B cell (primary cell): ENCODE measurements at regions not wholly inside any gene's neighbourhood (a gene's known extent, or its start where the extent isn't known, plus 50 kb on each side); places are given as distances from the start of the nearest gene placed in this dataset.

ENCODE experiments used
- ATAC-seq: fragments of 200-7000 bp; cut with Tn5 transposase; one replicate; pipeline ENCODE4 v1.10.0; 2021; ENCODE audit warnings: low read depth, mild to moderate bottlenecking, moderate number of reproducible peaks, moderate library complexity
- CTCF ChIA-PET: fragments of 350-600 bp; sonication (Branson Sonifier 250); formaldehyde crosslinking; loops from one replicate; lab custom pipeline; 2021; ENCODE audit warnings: antibody characterized with exemption, inconsistent platforms; lab: Charles Lee
- POLR2A ChIA-PET: fragments of 350-600 bp; sonication (Branson Sonifier 250); formaldehyde crosslinking; loops from one replicate; lab custom pipeline; 2021; ENCODE audit warnings: antibody characterized with exemption; lab: Charles Lee
- DNase-seq: peaks from one replicate; pipeline ENCODE4 v3.0.0; 2013
- H2AFZ ChIP-seq: 2 replicates; pipeline ENCODE4 v1.6.1; 2012; ENCODE audit warnings: mild to moderate bottlenecking, low read depth, low read length; ENCODE audit not compliant: insufficient read depth, poor library complexity, severe bottlenecking
- H3K27ac ChIP-seq, 2 donors: 1 replicate in 1 of 2; 2 replicates in 1 of 2; pipeline ENCODE4 v1.5.1; 2012 to 2013; ENCODE audit warnings: low read length in 2 of 2, mild to moderate bottlenecking in 2 of 2, moderate library complexity in 1 of 2
- H3K27me3 ChIP-seq, 4 experiments: fragments of 200-600 bp in 1 of 4; sonication (generic) in 1 of 4; replicated peaks in 1 of 4; 1 replicate in 2 of 4; 2 replicates in 2 of 4; pipeline versions ENCODE4 v1.6.1 to v1.7.0; 2013 to 2016; ENCODE audit warnings: low read length in 3 of 4, mild to moderate bottlenecking in 2 of 4, mixed read lengths in 1 of 4, moderate library complexity in 1 of 4; ENCODE audit not compliant: insufficient read depth in 4 of 4, control insufficient read depth in 3 of 4; ENCODE audit errors: control extremely low read depth in 1 of 4
- H3K36me3 ChIP-seq, 2 experiments: replicated peaks in 1 of 2; 1 replicate in 1 of 2; 2 replicates in 1 of 2; pipeline versions ENCODE4 v1.6.1 to v1.7.1; 2013; ENCODE audit warnings: low read length in 1 of 2; ENCODE audit not compliant: insufficient read depth in 2 of 2, control insufficient read depth in 1 of 2; ENCODE audit errors: control extremely low read depth in 1 of 2, extremely low read depth in 1 of 2
- H3K4me1 ChIP-seq, 2 donors: fragments of 200-600 bp in 1 of 2; sonication (generic) in 1 of 2; 1 replicate in 1 of 2; 2 replicates in 1 of 2; pipeline versions ENCODE4 v1.5.1 to v1.6.1; 2013 to 2017; ENCODE audit warnings: low read length in 2 of 2; ENCODE audit not compliant: control insufficient read depth in 2 of 2, insufficient read depth in 2 of 2
- H3K4me2 ChIP-seq: replicated peaks from 2 replicates; pipeline ENCODE3; 2012; ENCODE audit warnings: mild to moderate bottlenecking, low read depth, low read length; ENCODE audit not compliant: poor library complexity, severe bottlenecking
- H3K4me3 ChIP-seq, 5 experiments: fragments of 200-600 bp in 1 of 5; sonication (generic) in 1 of 5; 1 replicate in 3 of 5; 2 replicates in 2 of 5; pipeline versions ENCODE4 v1.5.1 to v1.7.0; 2011 to 2016; ENCODE audit warnings: low read length in 4 of 5, mild to moderate bottlenecking in 4 of 5, low read depth in 2 of 5, control low read depth in 1 of 5, moderate library complexity in 1 of 5; ENCODE audit not compliant: insufficient read depth in 1 of 5; ENCODE audit errors: control extremely low read depth in 1 of 5, extremely low read depth in 1 of 5
- H3K79me2 ChIP-seq: fragments of 200-600 bp; sonication (generic); one replicate; pipeline ENCODE4 v1.6.0; 2016; ENCODE audit warnings: low read length; ENCODE audit not compliant: control insufficient read depth, insufficient read depth
- H3K9ac ChIP-seq: fragments of 200-600 bp; sonication (generic); 2 replicates; pipeline ENCODE4 v1.6.1; 2017; ENCODE audit warnings: mild to moderate bottlenecking, low read length, moderate library complexity
- H3K9me3 ChIP-seq, 3 donors: one replicate each; pipeline versions ENCODE4 v1.6.1 to v1.7.1; 2013; ENCODE audit warnings: low read length in 2 of 3; ENCODE audit not compliant: control insufficient read depth in 2 of 3, insufficient read depth in 1 of 3; ENCODE audit errors: control extremely low read depth in 1 of 3
- H4K20me1 ChIP-seq: 2 replicates; pipeline ENCODE4 v1.6.0; 2012; ENCODE audit warnings: mild to moderate bottlenecking, low read length; ENCODE audit not compliant: insufficient read depth, control insufficient read depth, poor library complexity, severe bottlenecking
- H3K27ac Mint-ChIP-seq: one replicate; pipeline ENCODE4 v1.8.0; 2021; ENCODE audit warnings: mixed read lengths
- H3K27me3 Mint-ChIP-seq: one replicate; pipeline ENCODE4 v1.8.0; 2021; ENCODE audit warnings: mixed read lengths
- H3K4me1 Mint-ChIP-seq: one replicate; pipeline ENCODE4 v1.8.0; 2021; ENCODE audit warnings: mixed read lengths
- H3K4me3 Mint-ChIP-seq: one replicate; pipeline ENCODE4 v1.8.0; 2021; ENCODE audit warnings: mixed read lengths
- H3K9me3 Mint-ChIP-seq: one replicate; pipeline ENCODE4 v1.8.0; 2022; ENCODE audit warnings: mixed read lengths; ENCODE audit not compliant: insufficient read depth
- CTCF ChIP-seq: fragments of 200-600 bp; IDR thresholded peaks from one replicate; pipeline ENCODE4 v1.8.0; 2022; ENCODE audit warnings: antibody characterized with exemption, mild to moderate bottlenecking
- EZH2 ChIP-seq: IDR thresholded peaks from 2 replicates; pipeline ENCODE4 v1.6.1; 2012; ENCODE audit warnings: borderline replicate concordance, low read depth, mild to moderate bottlenecking, moderate library complexity, low read length; ENCODE audit not compliant: insufficient read depth, poor library complexity, severe bottlenecking
- WGBS: methylation state at CpG from one replicate; pipeline ENCODE4 v1.1.5; 2013; ENCODE audit warnings: missing lambda C conversion rate; ENCODE audit not compliant: insufficient coverage; 5-methylcytosine and 5-hydroxymethylcytosine counted together
- intact Hi-C: fragments of 100-400 bp; cut with micrococcal nuclease; formaldehyde crosslinking; loops from one replicate; pipeline ENCODE4 v1.10.0; 2022

- intact Hi-C loops, result no loop called here
Observed at GRCh38 chr10:25692761-25693160, 241.3 kb upstream of the MYO3A start.

More at GRCh38 chr10:25692761-25693160, 241.3 kb upstream of the MYO3A start:
- Histone ChIP-seq H3K4me1 (peaks cover 72 to 75% of the 10 kb centered on the region in 2 donors), H2AFZ (peak overlapping the region; percentile 27), H3K9ac (peak overlapping the region; percentile 27), H3K27ac (peak overlapping the region in 1 of 2 donors; percentile 59), H3K36me3 (no peaks in the 10 kb centered on the region), H3K9me3 (peaks cover 0 to 11% (median 6%) of the 10 kb centered on the region in 3 donors), H3K4me3 (no peak overlapping the region), H4K20me1 (no peaks in the 10 kb centered on the region), H3K79me2 (no peaks in the 10 kb centered on the region), H3K4me2 (peak overlapping the region; percentile 45), H3K27me3 (no peaks in the 10 kb centered on the region)
- H3K9me3 Mint-ChIP-seq, result peaks cover 5% of the 10 kb centered on the region
- 88% methylated on average over 1 of the region's 2 CpGs for WGBS
- no peak for TF ChIP-seq EZH2
- TF ChIP-seq CTCF, result no peak
- CTCF ChIA-PET, result interaction anchor here (0.7 to 1.3 kb wide), 2 partner anchors 9 to 19 kb away, joined by 3 read pairs; no protein-coding TSS in a partner anchor
- no peaks in the 10 kb centered on the region for H3K27me3 Mint-ChIP-seq
- POLR2A ChIA-PET, result no interaction called here
- H3K27ac Mint-ChIP-seq, result peak overlapping the region; percentile 71
- peaks cover 79% of the 10 kb centered on the region for H3K4me1 Mint-ChIP-seq
- DNase-seq (no peak), ATAC-seq (no peak)
- peak overlapping the region; percentile 27 for H3K4me3 Mint-ChIP-seq
